ENCODE measurements at regions not wholly inside any gene's neighbourhood (a gene's known extent, or its start where the extent isn't known, plus 50 kb on each side); places are given as distances from the start of the nearest gene placed in this dataset.

GRCh38 chr2:15845737-15846405, 94.5 kb upstream of the MYCN start:
- Histone ChIP-seq H3K9me3 (ENCODE audit: severe bottlenecking) (no peaks in the 10 kb centered on the region), H3K4me3 (ENCODE audit: low read depth, low read length) (no peak overlapping the region), H3K27me3 (ENCODE audit: insufficient read depth, low read depth, severe bottlenecking) (no peaks in the 10 kb centered on the region), H3K36me3 (no peaks in the 10 kb centered on the region), H3K27ac (no peak overlapping the region)
- TF ChIP-seq, protein P1, sequence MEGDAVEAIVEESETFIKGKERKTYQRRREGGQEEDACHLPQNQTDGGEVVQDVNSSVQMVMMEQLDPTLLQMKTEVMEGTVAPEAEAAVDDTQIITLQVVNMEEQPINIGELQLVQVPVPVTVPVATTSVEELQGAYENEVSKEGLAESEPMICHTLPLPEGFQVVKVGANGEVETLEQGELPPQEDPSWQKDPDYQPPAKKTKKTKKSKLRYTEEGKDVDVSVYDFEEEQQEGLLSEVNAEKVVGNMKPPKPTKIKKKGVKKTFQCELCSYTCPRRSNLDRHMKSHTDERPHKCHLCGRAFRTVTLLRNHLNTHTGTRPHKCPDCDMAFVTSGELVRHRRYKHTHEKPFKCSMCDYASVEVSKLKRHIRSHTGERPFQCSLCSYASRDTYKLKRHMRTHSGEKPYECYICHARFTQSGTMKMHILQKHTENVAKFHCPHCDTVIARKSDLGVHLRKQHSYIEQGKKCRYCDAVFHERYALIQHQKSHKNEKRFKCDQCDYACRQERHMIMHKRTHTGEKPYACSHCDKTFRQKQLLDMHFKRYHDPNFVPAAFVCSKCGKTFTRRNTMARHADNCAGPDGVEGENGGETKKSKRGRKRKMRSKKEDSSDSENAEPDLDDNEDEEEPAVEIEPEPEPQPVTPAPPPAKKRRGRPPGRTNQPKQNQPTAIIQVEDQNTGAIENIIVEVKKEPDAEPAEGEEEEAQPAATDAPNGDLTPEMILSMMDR (IDR thresholded peaks at IDR 0.05; ENCODE audit: low read depth, low read length), result no peak
- no peak for DNase-seq

DNA sequence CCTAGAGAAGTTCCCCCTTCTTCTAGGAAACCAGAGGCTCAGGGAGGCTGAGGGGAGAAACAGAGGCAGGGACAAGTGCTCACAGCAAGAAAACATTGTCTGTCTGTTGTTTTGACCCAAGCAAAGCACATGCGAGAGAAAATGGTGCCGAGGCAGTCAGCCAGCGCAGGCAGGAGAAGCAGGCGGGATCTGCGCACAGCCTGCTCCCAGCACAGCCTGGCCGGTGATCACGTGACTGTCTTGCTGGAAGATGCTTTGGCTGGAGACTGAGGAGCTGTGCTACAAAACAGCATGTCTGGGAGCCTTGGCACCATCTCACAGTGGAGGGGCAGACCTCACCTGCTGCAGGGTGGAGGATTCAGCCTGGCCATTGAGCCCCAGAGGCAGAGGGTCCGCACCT, 93.7 kb upstream of the MYCN start:
- TF ChIP-seq, protein P1 (IDR thresholded peaks at IDR 0.05; ENCODE audit: low read depth, low read length), result no peak
- DNase-seq, result no peak
- H3K9me3 ChIP-seq (ENCODE audit: severe bottlenecking), result no peaks in the 10 kb centered on the region
- no peak overlapping the region for H3K4me3 ChIP-seq (ENCODE audit: low read depth, low read length)
- H3K36me3 ChIP-seq, result no peaks in the 10 kb centered on the region
- H3K27me3 ChIP-seq (ENCODE audit: insufficient read depth, low read depth, severe bottlenecking), result no peaks in the 10 kb centered on the region
- H3K27ac ChIP-seq, result no peak overlapping the region

- H3K4me3 ChIP-seq (ENCODE audit: low read depth, low read length), result no peak overlapping the region
- no peak for DNase-seq
- TF ChIP-seq, protein P1 (IDR thresholded peaks at IDR 0.05; ENCODE audit: low read depth, low read length), result no peak
- H3K27me3 ChIP-seq (ENCODE audit: insufficient read depth, low read depth, severe bottlenecking), result no peaks in the 10 kb centered on the region
- no peaks in the 10 kb centered on the region for H3K36me3 ChIP-seq
- H3K9me3 ChIP-seq (ENCODE audit: severe bottlenecking), result no peaks in the 10 kb centered on the region
- no peak overlapping the region for H3K27ac ChIP-seq
These were observed 89.8 kb upstream of the MYCN start for GRCh38 chr2:15850534-15850933.

GRCh38 chr2:15851076-15851693, 89.2 kb upstream of the MYCN start:
- Histone ChIP-seq H3K36me3 (no peaks in the 10 kb centered on the region), H3K27ac (no peak overlapping the region), H3K4me3 (ENCODE audit: low read depth, low read length) (no peak overlapping the region), H3K27me3 (ENCODE audit: insufficient read depth, low read depth, severe bottlenecking) (no peaks in the 10 kb centered on the region), H3K9me3 (ENCODE audit: severe bottlenecking) (no peaks in the 10 kb centered on the region)
- TF ChIP-seq, protein P1 (IDR thresholded peaks at IDR 0.05; ENCODE audit: low read depth, low read length), result no peak
- DNase-seq, result no peak

- TF ChIP-seq, protein P1 (IDR thresholded peaks at IDR 0.05; ENCODE audit: low read depth, low read length), result no peak
- Histone ChIP-seq H3K27me3 (ENCODE audit: insufficient read depth, low read depth, severe bottlenecking) (no peaks in the 10 kb centered on the region), H3K9me3 (ENCODE audit: severe bottlenecking) (no peaks in the 10 kb centered on the region), H3K4me3 (ENCODE audit: low read depth, low read length) (no peak overlapping the region), H3K36me3 (no peaks in the 10 kb centered on the region), H3K27ac (no peak overlapping the region)
- no peak for DNase-seq
These were observed 87.5 kb upstream of the MYCN start for GRCh38 chr2:15852811-15853210.
